ENCODE measurements at regions not wholly inside any gene's neighbourhood (a gene's known extent, or its start where the extent isn't known, plus 50 kb on each side); places are given as distances from the start of the nearest gene placed in this dataset.

- TF ChIP-seq SUZ12 (IDR thresholded peaks at IDR 0.05; ENCODE audit: extremely low read depth, insufficient read depth, insufficient read length) = no peak
- TF ChIP-seq ZNF274 (IDR thresholded peaks at IDR 0.05; ENCODE audit: low read depth, low read length) = no peak
Measured at GRCh38 chr6:47180633-47181032, 129.1 kb downstream of the TNFRSF21 start.
